ENCODE measurements at regions not wholly inside any gene's neighbourhood (a gene's known extent, or its start where the extent isn't known, plus 50 kb on each side); places are given as distances from the start of the nearest gene placed in this dataset.
A peak's percentile ranks its signal among the peaks of the same experiment; 100 is the strongest.
"Not testable (repeated sequence)": the region's sequence is repeated elsewhere in the genome, so short reads cannot be mapped to it uniquely, and the experiment has no call there.

- no peak for DNase-seq (ENCODE audit: low read depth)
- TF ChIP-seq CTCF (conservative IDR thresholded peaks at IDR 0.05; ENCODE audit: control insufficient read depth, insufficient read depth, low read depth, low read length), result no peak
- H3K4me3 ChIP-seq (ENCODE audit: control insufficient read depth, low read depth, low read length), result no peak overlapping the region
Measured at GRCh38 chr3:144831955-144832716, 860.5 kb downstream of the DIPK2A start.

GRCh38 chr3:144839991-144840390, 868.4 kb downstream of the DIPK2A start:
- TF ChIP-seq CTCF (conservative IDR thresholded peaks at IDR 0.05; ENCODE audit: control insufficient read depth, insufficient read depth, low read depth, low read length), result no peak
- H3K4me3 ChIP-seq (ENCODE audit: control insufficient read depth, low read depth, low read length), result no peak overlapping the region
- no peak for DNase-seq (ENCODE audit: low read depth)

- no peak for DNase-seq (ENCODE audit: low read depth)
- no peak overlapping the region for H3K4me3 ChIP-seq (ENCODE audit: control insufficient read depth, low read depth, low read length)
- no peak for TF ChIP-seq CTCF (conservative IDR thresholded peaks at IDR 0.05; ENCODE audit: control insufficient read depth, insufficient read depth, low read depth, low read length)
Measured at GRCh38 chr3:144840866-144841265, 869.2 kb downstream of the DIPK2A start.

- H3K4me3 ChIP-seq (ENCODE audit: control insufficient read depth, low read depth, low read length), result no peak overlapping the region
- TF ChIP-seq CTCF (conservative IDR thresholded peaks at IDR 0.05; ENCODE audit: control insufficient read depth, insufficient read depth, low read depth, low read length), result peak; percentile 26
- peak; percentile 21 for DNase-seq (ENCODE audit: low read depth)
Measured at GRCh38 chr3:144843099-144843498, 871.5 kb downstream of the DIPK2A start.

GRCh38 chr3:144852999-144853398, 881.4 kb downstream of the DIPK2A start:
- DNase-seq (ENCODE audit: low read depth), result no peak
- TF ChIP-seq CTCF (conservative IDR thresholded peaks at IDR 0.05; ENCODE audit: control insufficient read depth, insufficient read depth, low read depth, low read length), result no peak
- H3K4me3 ChIP-seq (ENCODE audit: control insufficient read depth, low read depth, low read length), result no peak overlapping the region

- not testable (repeated sequence) for H3K4me3 ChIP-seq (ENCODE audit: control insufficient read depth, low read depth, low read length); DNase-seq (ENCODE audit: low read depth)
Measured at GRCh38 chr3:144854020-144854419, 882.4 kb downstream of the DIPK2A start.

- DNase-seq (ENCODE audit: low read depth), result no peak
- TF ChIP-seq CTCF (conservative IDR thresholded peaks at IDR 0.05; ENCODE audit: control insufficient read depth, insufficient read depth, low read depth, low read length), result no peak
- H3K4me3 ChIP-seq (ENCODE audit: control insufficient read depth, low read depth, low read length), result no peak overlapping the region
Measured at GRCh38 chr3:144859161-144859560, 887.5 kb downstream of the DIPK2A start.
